Inflammatory macrophage treated with lipopolysaccharide for 1 hour (primary cell): ENCODE measurements at regions not wholly inside any gene's neighbourhood (a gene's known extent, or its start where the extent isn't known, plus 50 kb on each side); places are given as distances from the start of the nearest gene placed in this dataset.

Experiments
- DNase-seq, 2 donors: peaks; one replicate each; pipeline ENCODE4 v3.0.0-alpha.2; 2020 to 2022

- no peak for DNase-seq
Measured at GRCh38 chr9:129353697-129354336, 175.8 kb upstream of the IER5L start.

GRCh38 chr9:129352146-129352865 lies 174.2 kb upstream of the IER5L start:
- no peak for DNase-seq

- DNase-seq: no peak
Measured at GRCh38 chr9:129351642-129352145, 173.6 kb upstream of the IER5L start.

GRCh38 chr9:129351058-129351641 lies 173.1 kb upstream of the IER5L start:
- DNase-seq: no peak

- no peak for DNase-seq
Measured at GRCh38 chr9:129350143-129350935, 172.3 kb upstream of the IER5L start.

GRCh38 chr9:129349665-129349947 lies 171.5 kb upstream of the IER5L start:
- no peak for DNase-seq

GRCh38 chr9:129348890-129349664 lies 171.0 kb upstream of the IER5L start:
- DNase-seq: no peak

GRCh38 chr9:129347316-129348120 lies 169.5 kb upstream of the IER5L start:
- DNase-seq: peak; percentile 56 to 78

- DNase-seq: peak in 1 of 2 donors; percentile 28
Measured at GRCh38 chr9:129346046-129346445, 168.0 kb upstream of the IER5L start.

- peak; percentile 58 to 76 for DNase-seq
Measured at GRCh38 chr9:129344641-129345495, 166.8 kb upstream of the IER5L start.

- DNase-seq: peak; percentile 87 to 95
Measured at GRCh38 chr9:129343424-129344375, 165.6 kb upstream of the IER5L start.

- DNase-seq: no peak
Measured at GRCh38 chr9:129342591-129343423, 164.7 kb upstream of the IER5L start.

GRCh38 chr9:129341987-129342348 lies 163.9 kb upstream of the IER5L start:
- DNase-seq: no peak

GRCh38 chr9:129341171-129341986 lies 163.3 kb upstream of the IER5L start:
- DNase-seq: no peak

- no peak for DNase-seq
Measured at GRCh38 chr9:129340427-129341170, 162.5 kb upstream of the IER5L start.

GRCh38 chr9:129339539-129340157 lies 161.6 kb upstream of the IER5L start:
- DNase-seq: no peak
